Fibroblast of upper back skin (primary cell): ENCODE measurements at regions not wholly inside any gene's neighbourhood (a gene's known extent, or its start where the extent isn't known, plus 50 kb on each side); places are given as distances from the start of the nearest gene placed in this dataset.
"Not testable (repeated sequence)": the region's sequence is repeated elsewhere in the genome, so short reads cannot be mapped to it uniquely, and the experiment has no call there.

Experiments
- DNase-seq: peaks from one replicate; pipeline ENCODE4 v3.0.0-alpha.2; 2013

DNA sequence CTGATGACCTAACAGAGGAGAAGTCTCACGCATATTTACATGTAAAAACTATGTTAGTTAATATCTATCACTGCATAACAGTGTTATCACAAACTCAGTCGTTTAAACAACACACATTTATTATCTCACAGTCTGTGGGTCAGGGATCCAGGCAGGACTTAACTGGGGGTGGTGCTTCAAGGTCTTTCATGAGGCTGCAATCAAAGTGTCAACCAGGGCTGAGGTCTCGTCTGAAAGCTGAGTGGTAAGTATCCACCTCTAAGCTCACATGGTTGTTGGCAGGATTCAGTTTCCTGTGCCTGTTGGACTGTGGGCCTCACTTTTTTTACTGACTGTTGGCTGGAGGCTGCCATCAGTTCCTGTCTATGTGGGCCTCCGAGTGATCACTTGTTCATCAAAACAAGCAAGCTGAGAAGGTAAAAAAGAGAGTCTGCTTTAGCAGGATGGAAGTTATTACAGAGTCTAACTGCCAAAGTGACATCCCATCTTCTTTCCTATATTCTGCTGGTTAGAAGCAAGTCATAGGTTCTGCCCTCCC is 188.6 kb downstream of the CARTPT start:
- no peak for DNase-seq

DNA sequence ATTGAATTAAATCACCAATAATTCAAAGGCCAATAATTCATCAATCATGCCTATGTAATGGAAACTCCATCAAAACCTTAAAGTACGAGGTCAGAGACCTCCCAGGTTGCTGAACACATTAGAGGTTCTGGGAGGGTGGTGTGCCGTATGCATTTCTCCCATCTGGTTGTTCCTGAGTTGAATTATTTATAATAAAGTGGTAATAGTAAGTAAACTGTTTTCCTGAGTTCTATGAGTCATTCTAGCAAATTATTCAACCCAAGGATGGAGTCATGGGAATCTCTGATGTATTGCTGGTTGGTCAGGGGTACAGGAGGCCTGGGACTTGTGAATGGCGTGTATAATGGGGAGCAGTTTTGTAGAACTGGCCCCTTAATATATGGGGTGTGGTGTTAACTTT is 191.7 kb downstream of the CARTPT start:
- DNase-seq: no peak

DNA sequence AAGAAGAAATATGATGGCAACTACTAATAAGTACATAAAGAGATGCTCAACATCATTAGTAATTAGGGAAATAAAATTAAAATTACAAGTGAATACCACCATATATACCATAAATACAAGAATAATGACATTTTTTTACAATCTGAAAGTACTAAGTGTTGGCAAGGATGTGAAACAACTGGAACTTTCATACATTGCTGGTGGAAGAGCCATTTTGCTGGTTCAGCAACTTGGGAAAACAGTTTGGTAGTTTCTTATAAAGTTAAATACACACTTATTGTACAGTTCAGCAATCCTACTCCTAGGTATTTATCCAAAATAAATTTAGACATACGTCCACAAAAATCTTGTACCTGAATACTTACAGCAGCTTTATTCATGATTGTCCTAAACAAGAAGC is 192.9 kb downstream of the CARTPT start:
- no peak for DNase-seq

DNA sequence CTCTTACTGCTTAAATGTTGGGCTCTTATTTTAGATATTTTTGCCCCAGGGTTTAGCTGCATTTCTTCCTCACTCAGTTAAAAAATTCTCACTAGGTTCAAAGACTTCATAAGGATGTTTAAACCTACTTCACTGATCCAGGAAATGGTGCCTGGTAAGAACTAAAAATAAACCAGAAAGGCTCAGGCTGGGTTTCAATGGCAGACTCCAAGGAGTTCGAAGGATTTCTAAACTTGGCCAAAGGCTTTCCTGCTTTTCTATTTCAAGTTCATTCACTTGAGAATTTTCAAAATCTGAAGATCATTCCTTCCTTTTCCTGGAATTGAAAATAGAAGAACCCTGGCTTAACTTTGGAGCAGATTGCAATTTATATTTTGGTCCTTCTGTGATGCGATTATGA is 193.0 kb upstream of the MAP1B start:
- no peak for DNase-seq

DNA sequence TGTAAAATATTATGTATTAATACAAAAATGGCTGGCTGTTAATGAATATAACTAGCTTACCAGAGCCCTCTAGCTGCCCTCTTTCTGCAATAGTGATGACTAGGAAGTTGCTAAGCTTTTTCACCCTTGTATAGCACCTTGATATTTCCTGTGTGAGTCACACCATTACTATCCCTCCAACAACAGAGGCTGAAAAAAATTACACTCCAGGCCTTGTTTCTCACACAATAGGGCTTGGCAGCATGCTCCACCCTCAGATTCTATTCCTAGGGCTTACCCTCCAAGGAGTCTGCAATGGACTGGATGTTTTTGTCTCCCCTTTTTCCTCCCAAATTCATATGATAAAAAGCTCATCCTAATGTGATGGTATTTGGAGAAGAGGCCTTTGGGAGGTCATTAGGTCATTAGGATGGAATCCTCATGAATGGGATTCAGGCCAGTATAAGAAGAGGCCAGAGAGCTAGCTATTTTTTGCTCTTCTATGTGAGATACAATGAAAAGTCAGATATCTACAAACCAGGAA is 184.6 kb upstream of the MAP1B start:
- DNase-seq: peak; percentile 85

DNA sequence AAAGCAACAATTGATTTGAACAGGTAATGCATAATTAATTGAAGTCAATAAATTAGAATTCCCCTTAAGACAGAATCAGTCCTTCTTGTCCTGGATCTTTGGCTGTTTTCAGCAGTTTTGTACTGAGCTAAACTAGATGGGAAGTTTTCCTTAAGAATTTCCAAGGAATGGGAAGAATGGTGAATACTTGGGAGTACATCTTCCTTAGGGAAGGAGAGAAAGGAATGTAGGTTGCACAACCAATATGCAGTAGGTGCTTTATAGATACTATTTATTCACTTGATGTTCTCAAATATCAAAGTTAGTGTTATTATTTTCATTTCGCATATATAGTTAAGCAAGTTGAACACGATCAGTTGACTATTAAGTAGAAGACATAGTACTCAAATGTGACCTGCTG is 183.5 kb upstream of the MAP1B start:
- DNase-seq: peak; percentile 24

DNA sequence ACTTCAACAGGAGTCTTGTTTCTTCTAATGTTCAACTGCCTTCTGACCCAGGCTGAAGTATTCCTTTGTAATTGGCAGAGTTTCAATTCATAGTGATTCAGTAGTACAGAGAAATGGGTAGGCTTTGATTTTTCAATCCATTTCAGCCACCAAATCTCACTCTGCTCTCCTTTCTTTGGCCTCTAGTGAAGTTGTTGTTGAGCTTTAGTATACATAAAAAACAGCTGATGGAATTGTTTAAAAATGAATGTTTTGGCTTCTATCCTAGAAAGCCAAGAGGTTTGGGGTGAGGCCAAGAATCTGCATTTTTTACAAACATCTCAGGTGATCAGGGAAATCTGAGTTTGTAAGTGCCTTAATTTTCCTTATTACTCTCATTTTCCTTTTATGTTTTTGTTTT is 182.9 kb upstream of the MAP1B start:
- DNase-seq: no peak

DNA sequence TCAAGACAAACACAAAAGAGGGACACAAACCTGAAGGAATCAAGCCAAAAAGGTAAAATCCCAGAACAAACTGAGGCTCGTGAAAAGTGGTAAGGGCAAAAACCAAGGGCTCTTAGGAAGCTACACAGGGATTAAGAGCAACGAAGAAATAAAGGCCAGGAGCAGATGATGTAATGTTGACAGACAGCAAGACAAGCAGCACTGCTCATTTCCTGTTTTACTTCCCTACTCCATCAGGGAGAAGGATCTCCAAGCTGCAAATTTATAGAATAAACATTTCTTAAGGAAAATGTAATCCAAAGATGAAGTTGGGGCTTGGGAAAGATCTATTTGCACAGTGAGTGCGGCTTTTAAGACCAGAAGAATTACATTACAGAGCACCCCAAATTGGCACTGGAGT is 182.3 kb upstream of the MAP1B start:
- DNase-seq: peak; percentile 66

DNA sequence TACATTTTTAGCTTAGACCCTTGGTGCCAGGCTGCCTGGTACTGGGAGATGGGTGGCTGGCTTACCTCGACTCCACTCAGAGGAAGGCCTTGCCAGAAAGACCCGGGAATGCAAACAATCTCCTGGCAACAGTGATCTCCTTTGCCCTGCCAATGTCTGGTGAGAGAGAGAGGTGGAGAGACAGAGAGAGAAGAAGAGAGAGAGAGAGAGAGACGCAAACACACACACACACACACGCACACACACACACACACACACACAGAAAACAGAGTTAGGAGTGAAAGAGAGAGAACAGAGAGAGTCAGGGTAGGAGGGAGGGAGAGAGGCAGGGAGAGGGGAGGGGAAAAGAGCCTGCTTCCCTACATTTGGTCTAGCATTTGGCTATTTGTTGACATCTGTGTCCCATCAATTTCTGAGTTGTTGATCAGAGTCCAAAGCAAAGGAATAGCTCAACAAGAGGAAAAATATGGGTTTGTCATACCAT is 181.6 kb upstream of the MAP1B start:
- peak; percentile 43 for DNase-seq

DNA sequence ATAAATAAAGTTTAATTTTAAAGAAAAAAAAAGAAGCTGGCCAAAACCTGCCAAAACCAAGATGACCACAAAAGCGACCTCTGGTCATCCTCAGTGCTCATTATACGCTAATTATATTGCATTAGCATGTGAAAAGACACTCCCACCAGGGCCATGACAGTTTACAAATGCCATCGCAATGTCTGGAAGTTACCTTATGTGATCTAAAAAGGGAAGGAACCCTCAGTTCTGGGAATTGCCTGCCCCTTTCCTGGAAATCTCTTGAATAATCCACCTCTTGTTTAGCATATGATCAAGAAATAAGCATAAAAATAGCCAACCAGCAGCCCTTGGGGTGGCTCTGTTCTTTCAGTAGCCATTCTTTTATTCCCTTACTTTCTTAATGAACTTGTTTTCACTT is 178.3 kb upstream of the MAP1B start:
- no peak for DNase-seq

DNA sequence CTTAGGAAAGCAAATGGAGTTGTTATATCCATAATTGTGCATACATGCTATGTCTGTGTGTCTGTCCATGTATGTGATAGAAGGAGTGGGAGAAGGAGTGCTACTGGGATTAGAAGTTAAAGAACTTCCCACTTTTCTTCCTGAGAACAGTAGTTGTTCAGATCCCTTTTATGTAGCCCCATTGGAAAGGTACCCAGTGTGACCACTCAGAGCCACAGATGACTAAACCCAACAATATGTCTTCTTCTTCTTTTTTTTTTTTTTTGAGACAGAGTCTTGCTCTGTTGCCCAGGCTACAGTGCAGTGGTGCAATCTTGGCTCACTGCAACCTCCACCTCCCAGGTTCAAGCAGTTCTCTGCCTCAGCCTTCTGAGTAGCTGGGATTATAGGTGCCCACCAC is 176.7 kb upstream of the MAP1B start:
- DNase-seq: not testable (repeated sequence)

DNA sequence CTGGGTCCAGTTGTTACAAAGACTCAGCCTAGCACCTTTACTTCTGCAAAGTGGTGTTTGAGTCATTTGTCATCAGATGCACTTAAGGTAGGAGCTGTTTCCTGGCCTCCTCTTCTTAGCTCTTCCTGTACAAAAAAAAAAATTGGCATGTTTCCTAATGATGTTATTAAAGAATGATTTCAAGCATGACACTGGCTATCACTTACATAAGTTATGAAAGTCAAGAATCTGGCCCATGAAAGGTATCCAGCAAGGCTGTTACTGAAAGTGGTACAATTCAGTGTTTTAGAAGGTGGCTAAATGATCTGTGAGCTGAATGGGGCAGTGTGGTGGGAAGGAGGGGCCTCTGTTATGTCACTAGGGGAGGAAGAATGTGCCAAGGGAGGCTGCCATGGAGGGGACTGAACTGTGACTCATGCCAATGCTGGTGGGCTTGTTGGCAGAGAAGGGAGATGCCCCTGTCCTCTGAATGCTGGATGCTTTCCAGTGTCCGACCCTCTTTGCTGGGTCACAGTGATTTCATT is 175.1 kb upstream of the MAP1B start:
- DNase-seq: peak; percentile 24

DNA sequence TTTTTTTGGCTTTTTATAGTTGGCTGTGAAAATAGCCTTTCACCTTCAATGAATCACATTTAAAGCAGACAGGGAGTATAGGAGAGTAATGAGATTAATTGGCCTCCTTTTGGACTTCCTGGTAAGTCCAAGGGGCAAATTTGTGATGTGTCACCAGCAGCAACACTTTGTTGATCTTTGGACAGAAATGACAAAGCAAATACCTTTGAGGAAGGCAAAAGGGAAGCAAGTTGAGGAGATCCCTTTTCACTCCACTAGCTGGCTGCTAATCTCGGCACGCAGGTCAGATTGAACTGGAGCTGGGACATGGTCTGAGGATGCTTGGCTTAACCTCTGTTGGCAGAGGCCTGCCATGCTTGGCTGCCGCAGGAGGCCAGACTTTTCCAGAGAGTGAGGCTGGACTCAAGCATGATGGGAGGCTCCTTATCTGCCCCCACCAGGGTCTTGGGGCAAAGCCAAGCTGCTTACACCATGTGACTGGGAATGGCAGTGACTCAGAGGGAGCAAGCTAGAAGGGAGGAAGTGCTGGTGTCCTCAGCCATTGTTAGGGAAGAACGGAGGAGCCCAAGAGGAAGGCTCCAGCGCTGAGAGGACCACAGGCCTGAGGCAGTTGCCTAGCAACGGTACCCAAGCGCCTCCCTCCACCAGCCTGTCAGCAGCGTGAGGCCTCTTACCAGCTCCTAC is 174.5 kb upstream of the MAP1B start:
- DNase-seq: peak; percentile 78

DNA sequence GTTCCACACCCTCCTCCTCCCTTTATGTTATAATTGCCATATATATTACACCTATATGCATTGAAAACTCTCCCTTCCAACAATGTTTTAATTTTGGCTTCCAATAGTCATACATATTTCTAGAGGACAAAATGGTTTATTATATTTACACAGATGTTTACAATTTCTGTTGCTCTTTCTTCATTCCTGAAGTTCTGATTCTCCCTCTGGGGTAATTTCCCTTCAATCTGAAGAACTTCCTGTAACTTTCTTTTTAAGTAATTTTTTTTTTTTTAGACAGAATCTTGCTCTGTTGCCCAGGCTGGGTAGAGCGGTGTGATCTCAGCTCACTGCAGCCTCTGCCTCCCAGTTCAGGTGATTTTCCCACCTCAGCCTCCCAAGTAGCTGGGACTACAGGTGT is 173.0 kb upstream of the MAP1B start:
- DNase-seq: no peak

DNA sequence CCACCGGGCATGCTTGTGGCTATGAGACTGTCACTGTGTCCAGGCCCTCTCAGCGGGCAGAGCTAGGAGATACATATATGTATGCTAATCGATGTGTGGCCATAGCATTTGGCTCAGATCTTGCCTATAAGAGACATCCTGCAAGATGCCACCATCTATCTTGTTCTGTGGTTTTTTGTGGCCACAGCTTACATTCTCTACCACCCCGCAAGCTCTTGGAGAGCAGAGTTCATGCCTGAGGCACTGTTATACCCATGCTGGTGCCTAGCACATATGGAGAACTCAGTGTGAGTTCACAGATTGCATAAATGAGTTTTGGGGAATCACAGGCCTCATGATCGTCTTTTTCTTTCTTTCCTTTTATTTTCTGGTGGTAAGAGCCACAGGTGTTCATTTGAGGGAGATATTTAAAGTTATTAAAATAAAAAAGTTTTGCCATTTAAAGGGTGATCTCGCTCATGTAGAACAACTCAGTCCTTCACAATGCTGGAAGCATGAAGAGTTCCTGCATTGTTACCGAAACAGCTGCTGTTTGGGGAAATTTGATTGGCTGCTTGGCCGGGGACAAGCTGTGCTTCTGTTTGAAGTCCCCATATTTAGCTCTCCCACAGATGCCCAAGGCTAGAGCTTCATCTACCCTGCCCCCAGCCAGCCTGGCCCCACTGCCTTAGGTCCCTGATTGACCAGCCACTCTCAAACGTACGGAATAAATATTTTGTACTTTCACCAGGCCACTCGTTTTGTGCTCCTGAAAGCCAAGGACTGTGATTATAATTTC is 169.2 kb upstream of the MAP1B start:
- no peak for DNase-seq

DNA sequence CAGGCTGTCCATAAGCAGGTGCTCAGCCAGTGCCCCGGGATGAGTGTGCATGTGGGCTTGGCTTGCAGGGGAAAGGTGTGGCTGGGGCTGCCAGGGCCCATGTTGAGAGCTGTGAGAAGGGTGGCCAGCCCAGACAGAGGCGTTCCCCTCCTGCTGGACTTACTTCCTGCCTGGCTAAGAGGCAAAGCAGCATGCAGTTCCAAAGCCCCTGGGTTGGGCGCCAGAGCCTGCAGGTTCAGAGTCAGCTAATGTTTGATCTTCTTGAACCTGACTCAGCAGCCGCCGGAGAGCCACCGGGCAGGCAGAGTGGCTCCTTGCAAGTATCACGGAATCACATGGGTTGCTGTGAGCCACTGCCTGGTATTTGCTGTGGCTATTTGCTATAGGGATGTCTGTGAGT is 168.4 kb upstream of the MAP1B start:
- DNase-seq: no peak

DNA sequence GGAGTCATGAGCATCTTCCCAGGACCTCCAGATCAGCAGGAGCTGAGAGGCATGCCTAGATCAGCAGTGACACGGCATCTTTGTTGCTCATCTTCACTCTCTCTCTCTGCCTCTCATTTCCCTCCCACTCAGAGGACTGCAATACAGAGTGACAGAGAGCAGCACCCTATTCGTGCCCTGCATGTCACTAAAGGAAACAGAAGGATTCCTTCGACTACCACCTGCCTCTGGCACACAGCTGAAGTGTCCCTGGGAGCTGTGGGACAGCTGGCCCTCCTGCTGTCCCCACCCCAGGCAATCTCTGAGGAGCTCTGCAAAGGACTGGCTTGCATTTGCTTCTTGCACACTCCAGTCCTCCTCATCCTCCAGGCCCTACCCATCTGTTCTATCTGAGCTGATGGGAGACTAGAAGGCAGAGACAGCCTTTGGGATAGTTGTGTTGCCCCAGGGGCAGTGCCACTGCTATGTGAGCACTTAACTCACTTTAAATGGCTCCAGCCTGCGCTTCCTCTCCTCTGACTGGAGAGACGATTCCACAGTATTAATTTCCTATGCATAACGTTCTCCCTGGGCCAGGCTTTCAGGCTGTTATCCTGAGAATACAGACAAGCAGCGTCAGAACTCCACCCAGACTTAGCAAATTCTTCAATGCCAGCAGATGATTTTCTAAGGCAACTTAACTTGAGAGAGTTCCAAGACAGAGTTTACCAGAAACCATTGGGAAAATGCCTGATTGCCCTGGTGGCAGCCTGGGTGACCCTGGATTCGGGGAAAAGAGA is 167.6 kb upstream of the MAP1B start:
- DNase-seq: no peak

DNA sequence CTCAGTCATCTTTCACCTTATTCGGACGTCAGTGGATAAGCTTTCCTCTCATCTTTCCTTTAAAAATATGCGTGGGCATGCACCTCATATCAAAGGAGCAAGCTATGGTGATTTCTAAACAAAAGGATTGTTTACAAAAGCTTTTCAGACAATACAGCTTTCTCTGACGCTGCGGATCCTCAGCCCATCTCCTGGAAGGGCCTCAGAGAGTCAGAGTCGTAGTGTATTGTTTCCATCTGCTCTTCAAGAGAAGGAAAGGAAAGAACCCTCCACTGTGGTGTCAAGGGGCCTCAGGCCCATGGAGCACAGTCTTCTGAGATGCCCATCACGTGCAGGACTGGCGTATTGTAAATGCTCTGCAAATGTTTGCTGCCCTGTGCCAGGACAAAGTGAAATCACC is 163.4 kb upstream of the MAP1B start:
- DNase-seq: no peak

DNA sequence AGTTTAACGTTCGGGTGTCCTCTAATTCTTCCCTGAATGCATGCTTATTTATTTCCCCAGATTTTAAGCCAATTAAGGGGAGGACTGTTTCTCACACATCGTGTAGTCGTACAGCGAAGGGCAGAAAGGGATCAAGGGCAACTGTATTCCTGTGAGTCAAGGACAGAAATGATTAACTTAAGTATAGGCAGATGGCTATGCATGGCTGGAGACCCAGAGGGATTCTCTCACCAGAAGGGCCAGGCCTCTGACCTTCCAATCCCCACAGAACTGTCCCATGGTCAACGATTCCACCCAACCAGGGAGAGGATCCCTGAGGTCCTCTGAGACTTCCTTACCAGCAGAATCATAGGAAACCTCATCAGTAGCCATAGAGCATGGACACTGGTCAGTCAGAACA is 161.8 kb upstream of the MAP1B start:
- DNase-seq: no peak

DNA sequence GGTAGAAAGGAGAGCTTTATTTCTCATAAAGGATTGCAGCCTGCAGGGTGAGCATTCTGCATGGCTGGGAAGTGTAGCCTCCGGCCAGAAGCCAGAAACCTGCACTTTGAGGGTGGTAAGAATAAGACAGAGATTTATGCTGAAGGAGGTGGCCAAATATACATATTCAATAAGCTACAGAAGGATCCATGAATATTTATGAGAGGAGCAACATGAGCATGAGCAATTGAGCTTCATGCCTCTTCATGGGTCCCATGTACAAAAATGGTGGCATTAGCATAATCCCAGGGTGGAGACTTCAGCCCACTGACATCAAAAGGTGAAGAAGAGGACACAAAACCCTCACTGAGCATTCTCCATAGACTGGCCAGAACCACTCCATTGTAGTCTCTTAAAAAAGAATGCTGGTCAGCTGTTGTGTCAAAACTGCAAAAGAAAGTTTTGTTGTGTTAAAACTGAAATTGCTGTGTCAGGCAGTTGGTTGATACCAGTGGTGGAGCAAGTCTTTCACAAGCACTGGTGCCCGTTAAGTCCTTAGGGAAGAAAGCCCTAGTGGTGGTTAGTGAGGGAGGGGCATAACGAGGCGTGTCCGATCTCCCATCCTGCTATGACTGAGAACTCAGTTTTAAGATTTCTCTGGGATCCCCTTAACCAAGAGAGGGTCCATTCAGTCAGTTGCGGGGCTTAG is 160.8 kb upstream of the MAP1B start:
- no peak for DNase-seq

DNA sequence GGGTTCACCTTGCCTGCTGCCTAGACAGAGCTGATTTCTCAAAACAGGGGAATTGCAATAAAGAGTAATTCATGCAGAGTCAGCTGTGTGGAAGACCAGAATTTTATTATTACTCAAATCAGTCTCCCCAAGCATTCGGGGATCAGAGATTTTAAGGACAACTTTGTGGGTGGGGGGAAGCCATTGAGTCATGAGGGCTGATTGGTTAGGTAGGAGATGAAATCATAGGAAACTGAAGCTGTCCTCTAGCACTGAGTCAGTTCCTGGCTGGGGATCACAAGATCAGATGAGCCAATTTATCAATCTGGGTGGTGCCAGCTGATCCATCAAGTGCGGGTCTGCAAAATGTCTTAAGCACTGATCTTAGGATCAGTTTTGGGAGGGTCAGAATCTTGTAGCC is 159.1 kb upstream of the MAP1B start:
- DNase-seq: no peak

DNA sequence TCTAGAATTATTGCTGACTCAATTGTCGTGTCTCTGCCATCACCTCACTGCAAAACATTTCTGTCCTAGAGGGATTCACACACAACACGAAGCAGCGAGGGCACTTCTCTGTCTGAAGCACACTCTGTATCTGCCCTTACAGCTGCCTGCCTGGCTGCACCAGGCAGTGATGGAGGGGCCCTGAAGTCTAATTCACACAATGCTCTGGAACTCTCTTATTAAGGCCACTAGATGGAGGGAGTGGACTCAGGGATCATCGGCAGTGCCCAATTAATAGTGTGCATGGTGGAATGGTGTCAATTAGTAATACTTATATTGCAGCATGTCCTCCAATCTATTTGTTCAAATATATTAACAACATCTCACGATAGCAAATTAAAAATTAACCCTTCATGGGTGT is 157.5 kb upstream of the MAP1B start:
- DNase-seq: no peak
